Fibroblast of gingiva (primary cell): ENCODE measurements at regions not wholly inside any gene's neighbourhood (a gene's known extent, or its start where the extent isn't known, plus 50 kb on each side); places are given as distances from the start of the nearest gene placed in this dataset.

ENCODE experiments used
- DNase-seq: peaks from one replicate; pipeline ENCODE4 v3.0.0-alpha.2; 2011; ENCODE audit warnings: low read depth

GRCh38 chr12:124458992-124459851 is 108.2 kb downstream of the NCOR2 start:
- no peak for DNase-seq

GRCh38 chr12:124458220-124458991 is 109.0 kb downstream of the NCOR2 start:
- no peak for DNase-seq

- DNase-seq: peak; percentile 79
These were observed 109.9 kb downstream of the NCOR2 start for GRCh38 chr12:124457287-124458219.

- no peak for DNase-seq
These were observed 110.7 kb downstream of the NCOR2 start for GRCh38 chr12:124456652-124457152.

GRCh38 chr12:124456133-124456651 is 111.2 kb downstream of the NCOR2 start:
- DNase-seq: no peak

GRCh38 chr12:124455336-124455735 is 112.1 kb downstream of the NCOR2 start:
- no peak for DNase-seq

- peak; percentile 55 for DNase-seq
These were observed 112.7 kb downstream of the NCOR2 start for GRCh38 chr12:124454735-124455134.

GRCh38 chr12:124454352-124454725 is 113.1 kb downstream of the NCOR2 start:
- DNase-seq: no peak

GRCh38 chr12:124453419-124454351 is 113.7 kb downstream of the NCOR2 start:
- DNase-seq: peak; percentile 42

- DNase-seq: no peak
These were observed 114.7 kb downstream of the NCOR2 start for GRCh38 chr12:124452576-124453331.

- DNase-seq: no peak
These were observed 115.7 kb downstream of the NCOR2 start for GRCh38 chr12:124451637-124452243.

- DNase-seq: no peak
These were observed 116.4 kb downstream of the NCOR2 start for GRCh38 chr12:124451016-124451415.

- DNase-seq: no peak
These were observed 117.0 kb downstream of the NCOR2 start for GRCh38 chr12:124450376-124450750.

- no peak for DNase-seq
These were observed 117.6 kb downstream of the NCOR2 start for GRCh38 chr12:124449623-124450375.

GRCh38 chr12:124448955-124449622 is 118.3 kb downstream of the NCOR2 start:
- DNase-seq: no peak

- DNase-seq: no peak
These were observed 119.0 kb downstream of the NCOR2 start for GRCh38 chr12:124448241-124448954.

GRCh38 chr12:124446364-124446763 is 121.0 kb downstream of the NCOR2 start:
- DNase-seq: no peak
